HEK293 (cell line): ENCODE measurements at regions not wholly inside any gene's neighbourhood (a gene's known extent, or its start where the extent isn't known, plus 50 kb on each side); places are given as distances from the start of the nearest gene placed in this dataset.

Experiments
- CTCF ChIP-seq: fragments of 450-650 bp; formaldehyde crosslinking; IDR thresholded peaks from 2 replicates; pipeline ENCODE4 v1.5.1; 2016; ENCODE audit warnings: missing biosample characterization, missing genetic modification characterization
- OVOL3 ChIP-seq: fragments of 450-650 bp; formaldehyde crosslinking; IDR thresholded peaks from 2 replicates; pipeline ENCODE4 v1.5.1; 2016; ENCODE audit warnings: missing biosample characterization, missing genetic modification characterization
- TCF7L2 ChIP-seq: IDR thresholded peaks from 2 replicates; pipeline ENCODE4 v1.6.1; 2011; ENCODE audit warnings: low read depth, mild to moderate bottlenecking, inconsistent platforms, low read length, moderate library complexity, borderline replicate concordance
- YY2 ChIP-seq: fragments of 450-650 bp; formaldehyde crosslinking; IDR thresholded peaks from 2 replicates; pipeline ENCODE4 v1.5.1; 2016; ENCODE audit warnings: missing biosample characterization, missing genetic modification characterization
- ZNF114 ChIP-seq: fragments of 450-650 bp; formaldehyde crosslinking; IDR thresholded peaks from 2 replicates; pipeline ENCODE4 v1.5.0; 2017; ENCODE audit warnings: missing biosample characterization, missing genetic modification characterization
- ZNF16 ChIP-seq: fragments of 450-650 bp; formaldehyde crosslinking; IDR thresholded peaks from 2 replicates; pipeline ENCODE4 v1.5.1; 2016; ENCODE audit warnings: low read depth, missing biosample characterization, missing genetic modification characterization
- ZNF223 ChIP-seq: fragments of 450-650 bp; formaldehyde crosslinking; IDR thresholded peaks from 2 replicates; pipeline ENCODE4 v1.5.1; 2016; ENCODE audit warnings: missing biosample characterization, missing genetic modification characterization
- ZNF274 ChIP-seq, 2 experiments: fragments of 200-500 bp in 1 of 2; fragments of 450-650 bp in 1 of 2; sonication (Bioruptor generic) in 1 of 2; formaldehyde crosslinking in 1 of 2; IDR thresholded peaks; 2 replicates each; pipeline versions ENCODE4 v1.5.1 to v1.6.1; 2014 to 2016; ENCODE audit warnings: borderline replicate concordance in 1 of 2, inconsistent platforms in 1 of 2, low read length in 1 of 2, missing biosample characterization in 1 of 2, missing genetic modification characterization in 1 of 2
- ZNF394 ChIP-seq: fragments of 450-650 bp; formaldehyde crosslinking; IDR thresholded peaks from 2 replicates; pipeline ENCODE4 v1.5.1; 2016; ENCODE audit warnings: missing biosample characterization, missing genetic modification characterization, mild to moderate bottlenecking, moderate library complexity, borderline replicate concordance
- ZNF580 ChIP-seq: fragments of 450-650 bp; formaldehyde crosslinking; IDR thresholded peaks from 2 replicates; pipeline ENCODE4 v1.5.1; 2016; ENCODE audit warnings: missing biosample characterization, missing genetic modification characterization
- ZNF639 ChIP-seq: fragments of 450-650 bp; formaldehyde crosslinking; IDR thresholded peaks from 2 replicates; pipeline ENCODE4 v1.5.1; 2016; ENCODE audit warnings: missing biosample characterization, missing genetic modification characterization

GRCh38 chr22:27514601-27515523, 286.7 kb downstream of the MN1 start:
- TF ChIP-seq ZNF16 (tag by site-specific recombination) (no peak), ZNF394 (no peak), ZNF580 (tag by site-specific recombination) (no peak), ZNF639 (tag by site-specific recombination) (no peak), TCF7L2 (no peak), CTCF (tag by site-specific recombination) (no peak), ZNF223 (no peak), YY2 (tag by site-specific recombination) (no peak), OVOL3 (tag by site-specific recombination) (no peak), ZNF114 (tag by site-specific recombination) (no peak), ZNF274 (IDR thresholded peaks at IDR 0.05; ENCODE audit: low read length) (no peak), ZNF274 (tag by site-specific recombination; IDR thresholded peaks at IDR 0.05; ENCODE audit: borderline replicate concordance) (no peak)
